HG03571 (cell line): ENCODE measurements at regions not wholly inside any gene's neighbourhood (a gene's known extent, or its start where the extent isn't known, plus 50 kb on each side); places are given as distances from the start of the nearest gene placed in this dataset.

Experiments used
- ATAC-seq: cut with Tn5 transposase; IDR thresholded peaks from one replicate; pipeline ENCODE4 v1.9.1; 2021; ENCODE audit not compliant: unreplicated experiment

DNA sequence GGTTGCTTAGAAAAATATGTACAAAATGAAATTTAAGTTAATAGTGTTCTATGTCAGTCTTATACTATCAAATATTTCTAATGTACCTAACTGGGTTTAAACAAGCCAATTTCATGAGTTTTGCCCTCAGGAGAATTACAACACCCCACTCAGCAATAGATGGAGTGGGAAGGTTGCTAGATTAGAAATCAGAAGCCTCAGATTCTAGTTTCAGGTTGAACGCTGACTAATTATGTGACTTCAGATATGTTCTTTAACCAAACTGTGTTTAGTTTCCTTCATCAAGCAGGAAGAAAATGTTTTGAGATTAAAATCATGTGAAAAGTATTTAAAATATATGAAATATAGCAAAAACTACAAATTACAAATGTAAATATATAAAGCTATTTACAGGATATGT, 133.8 kb upstream of the KCNH7 start:
- no peak for ATAC-seq

DNA sequence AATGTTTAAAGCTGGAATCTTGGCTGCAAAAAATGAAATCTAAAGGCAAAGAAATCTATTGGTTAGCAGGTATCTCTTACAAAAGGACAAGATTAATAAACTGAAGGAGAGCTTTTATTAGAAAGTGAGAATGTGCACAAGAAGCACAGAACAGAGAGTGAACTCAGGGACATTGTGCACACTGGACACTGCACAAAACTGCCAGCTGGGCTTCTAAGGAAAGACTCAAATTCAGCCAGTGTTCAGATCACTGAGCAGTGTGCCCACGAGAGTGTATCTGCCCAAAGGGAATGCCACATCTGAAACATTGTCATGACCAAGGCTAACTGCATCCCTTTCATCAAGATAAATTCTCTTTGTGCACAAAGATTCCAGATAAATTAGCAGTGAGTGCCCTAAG, 129.7 kb upstream of the KCNH7 start:
- ATAC-seq: no peak

DNA sequence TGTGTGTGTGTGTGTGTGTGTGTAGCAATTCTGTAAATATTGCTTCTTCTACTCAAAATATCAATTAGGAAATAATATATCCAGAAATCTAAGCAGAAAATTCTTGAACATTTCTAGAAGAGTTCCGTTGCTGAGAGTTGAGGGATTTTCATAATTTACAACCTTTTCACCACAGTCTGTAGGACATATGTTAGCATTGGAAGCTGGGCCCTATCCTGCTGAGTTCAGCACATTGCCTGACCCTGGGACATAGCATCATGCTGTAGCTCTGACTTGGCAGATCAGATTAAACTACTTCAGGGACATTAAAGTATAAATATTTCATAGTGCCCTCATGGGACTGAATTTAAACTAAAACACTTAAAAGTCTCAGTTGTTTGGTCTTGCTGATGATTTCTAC, 129.2 kb upstream of the KCNH7 start:
- no peak for ATAC-seq

GRCh38 chr2:162967147-162967546, 128.6 kb upstream of the KCNH7 start:
- ATAC-seq: no peak

DNA sequence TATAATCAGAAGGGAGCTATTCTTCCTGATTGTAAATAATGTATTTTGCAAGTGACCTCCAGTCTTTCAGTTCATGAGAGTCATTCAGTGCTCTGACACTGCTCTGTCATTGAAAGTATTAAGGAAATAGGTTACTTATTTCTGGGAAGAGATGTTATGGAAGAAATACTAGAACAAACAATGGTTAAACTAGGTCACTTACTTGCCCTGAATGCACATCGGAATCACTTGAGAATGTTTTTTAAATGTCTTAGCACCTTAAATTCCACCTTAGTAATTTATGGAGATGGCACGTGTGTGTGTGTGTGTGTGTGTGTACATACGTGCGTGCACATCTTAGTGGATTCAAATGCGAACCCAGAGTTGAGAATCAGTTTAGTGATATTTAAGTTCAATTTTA, 126.6 kb upstream of the KCNH7 start:
- no peak for ATAC-seq

GRCh38 chr2:162964513-162964912, 125.9 kb upstream of the KCNH7 start:
- no peak for ATAC-seq

- ATAC-seq: no peak
Measured at GRCh38 chr2:162963156-162963555, 124.6 kb upstream of the KCNH7 start.

GRCh38 chr2:162945785-162946184, 107.2 kb upstream of the KCNH7 start:
- no peak for ATAC-seq

- no peak for ATAC-seq
Measured at GRCh38 chr2:162938387-162938786, 99.8 kb upstream of the KCNH7 start.

DNA sequence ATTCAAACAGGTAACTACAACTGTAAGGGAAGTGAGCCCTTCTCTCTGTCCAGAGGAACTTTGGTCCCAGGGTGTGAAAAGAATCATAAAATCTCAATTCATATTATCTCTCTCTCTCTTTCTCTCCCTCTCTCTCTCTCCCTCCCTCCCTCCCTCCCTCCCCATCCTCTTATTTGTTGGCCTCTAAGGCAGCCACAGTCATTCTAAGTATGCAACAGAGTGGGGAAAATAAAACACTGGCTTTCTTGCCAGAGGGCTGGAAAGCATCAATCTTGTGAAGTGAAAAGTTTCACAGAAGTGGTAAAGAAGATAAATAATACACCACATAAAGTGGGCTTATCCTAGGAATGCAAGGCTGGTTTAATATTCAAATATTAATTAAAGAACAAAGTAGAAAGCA, 95.6 kb upstream of the KCNH7 start:
- ATAC-seq: no peak

- ATAC-seq: no peak
Measured at GRCh38 chr2:162932416-162932815, 93.8 kb upstream of the KCNH7 start.

DNA sequence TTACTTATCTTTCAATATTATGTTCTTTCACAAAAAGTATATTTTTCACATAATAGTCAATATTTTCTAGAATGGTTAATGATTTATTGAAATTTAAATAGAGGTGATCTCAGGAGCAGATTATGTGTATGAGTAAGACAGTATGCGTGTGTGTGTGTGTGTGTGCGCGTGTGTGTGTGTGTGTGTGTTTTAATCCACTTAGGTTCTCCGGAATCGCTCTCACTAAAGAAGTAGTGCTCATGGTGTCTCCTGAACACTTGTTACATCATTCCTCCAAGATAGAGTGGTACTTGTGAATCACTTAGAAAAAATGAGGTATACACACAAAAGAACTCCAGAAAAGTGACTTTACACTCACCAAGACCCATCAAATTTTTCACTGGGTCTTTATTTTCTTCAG, 91.0 kb upstream of the KCNH7 start:
- no peak for ATAC-seq

- ATAC-seq: no peak
Measured at GRCh38 chr2:162928356-162928755, 89.8 kb upstream of the KCNH7 start.

- no peak for ATAC-seq
Measured at GRCh38 chr2:162926907-162927306, 88.3 kb upstream of the KCNH7 start.

GRCh38 chr2:162926501-162926900, 87.9 kb upstream of the KCNH7 start:
- no peak for ATAC-seq

GRCh38 chr2:162925595-162925994, 87.0 kb upstream of the KCNH7 start:
- ATAC-seq: no peak

- ATAC-seq: no peak
Measured at GRCh38 chr2:162919111-162919510, 80.5 kb upstream of the KCNH7 start.

GRCh38 chr2:162917626-162918025, 79.1 kb upstream of the KCNH7 start:
- no peak for ATAC-seq

- no peak for ATAC-seq
Measured at GRCh38 chr2:162916286-162916801, 77.8 kb upstream of the KCNH7 start.

DNA sequence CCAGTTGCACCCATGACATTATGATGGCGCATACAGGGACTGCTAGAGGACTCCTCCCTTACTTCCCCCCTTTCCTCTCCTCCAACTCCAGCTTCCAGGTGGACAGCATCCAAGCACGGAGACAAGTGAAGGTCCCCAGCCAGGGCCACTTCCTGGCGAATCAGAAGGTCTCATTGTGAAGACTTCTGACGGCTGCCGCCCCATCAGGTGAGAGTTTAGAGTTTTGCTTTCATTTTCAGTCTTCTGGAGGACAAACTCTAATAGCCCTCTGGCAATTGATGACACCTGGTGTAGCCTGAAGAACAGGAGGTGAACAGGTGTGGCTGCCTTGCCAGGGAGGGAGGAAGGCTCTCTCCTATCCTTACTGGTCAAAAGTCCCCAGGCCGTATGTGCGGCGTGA, 77.3 kb upstream of the KCNH7 start:
- no peak for ATAC-seq

- ATAC-seq: no peak
Measured at GRCh38 chr2:162914161-162914560, 75.6 kb upstream of the KCNH7 start.

DNA sequence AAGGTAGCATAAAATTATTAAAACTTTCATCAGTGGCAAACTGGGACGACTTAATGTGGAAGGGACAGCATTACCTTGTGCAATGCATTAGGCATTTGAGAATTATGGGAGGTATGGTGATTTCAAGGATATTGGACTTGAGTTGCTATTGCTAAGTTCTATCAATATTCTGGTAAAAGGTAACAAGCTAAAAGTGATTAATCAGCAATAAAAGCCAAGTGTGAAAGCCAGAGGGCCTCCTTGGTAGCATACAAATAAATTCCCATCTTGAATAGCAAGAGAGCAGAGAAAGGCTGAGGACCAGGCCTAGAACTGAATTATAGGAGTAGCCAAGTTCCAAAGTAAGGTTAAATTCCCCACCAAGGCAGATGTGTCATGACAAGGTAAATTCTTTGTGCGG, 74.2 kb upstream of the KCNH7 start:
- ATAC-seq: no peak

- no peak for ATAC-seq
Measured at GRCh38 chr2:162908567-162908966, 70.0 kb upstream of the KCNH7 start.
